GM13977 (cell line): ENCODE measurements at regions not wholly inside any gene's neighbourhood (a gene's known extent, or its start where the extent isn't known, plus 50 kb on each side); places are given as distances from the start of the nearest gene placed in this dataset.

Experiments
- DNase-seq: peaks from one replicate; pipeline ENCODE4 v3.0.0; 2012; ENCODE audit warnings: low spot score
- CTCF ChIP-seq: IDR thresholded peaks from 2 replicates; pipeline ENCODE4 v1.5.1; 2012; ENCODE audit warnings: mild to moderate bottlenecking, control low read depth; ENCODE audit not compliant: insufficient read depth; ENCODE audit errors: extremely low read depth, missing control alignments
- in situ Hi-C: fragments of 300-500 bp; cut with MboI; formaldehyde crosslinking; loops from one replicate; pipeline ENCODE4 v1.12.0; 2022; ENCODE audit warnings: low sequenced_read_pairs, low pct_unique_long_range_greater_than_20kb, mixed read lengths, inconsistent platforms; ENCODE audit not compliant: unreplicated experiment

- TF ChIP-seq CTCF = no peak
- in situ Hi-C loops = no loop called here
- DNase-seq = no peak
Measured at GRCh38 chr9:129347316-129348120, 169.5 kb upstream of the IER5L start.

GRCh38 chr9:129346046-129346445, 168.0 kb upstream of the IER5L start:
- no peak for DNase-seq
- in situ Hi-C loops = no loop called here
- no peak for TF ChIP-seq CTCF

- in situ Hi-C loops = no loop called here
- no peak for DNase-seq
- no peak for TF ChIP-seq CTCF
Measured at GRCh38 chr9:129344641-129345495, 166.8 kb upstream of the IER5L start.

GRCh38 chr9:129343424-129344375, 165.6 kb upstream of the IER5L start:
- no peak for DNase-seq
- no peak for TF ChIP-seq CTCF
- in situ Hi-C loops = no loop called here

- DNase-seq = no peak
- in situ Hi-C loops = no loop called here
- TF ChIP-seq CTCF = no peak
Measured at GRCh38 chr9:129342591-129343423, 164.7 kb upstream of the IER5L start.
